HG03139 (cell line): ENCODE measurements at regions not wholly inside any gene's neighbourhood (a gene's known extent, or its start where the extent isn't known, plus 50 kb on each side); places are given as distances from the start of the nearest gene placed in this dataset.
"Not testable (repeated sequence)": the region's sequence is repeated elsewhere in the genome, so short reads cannot be mapped to it uniquely, and the experiment has no call there.

Source experiments
- ATAC-seq: cut with Tn5 transposase; IDR thresholded peaks from one replicate; pipeline ENCODE4 v1.9.1; 2021; ENCODE audit not compliant: unreplicated experiment

DNA sequence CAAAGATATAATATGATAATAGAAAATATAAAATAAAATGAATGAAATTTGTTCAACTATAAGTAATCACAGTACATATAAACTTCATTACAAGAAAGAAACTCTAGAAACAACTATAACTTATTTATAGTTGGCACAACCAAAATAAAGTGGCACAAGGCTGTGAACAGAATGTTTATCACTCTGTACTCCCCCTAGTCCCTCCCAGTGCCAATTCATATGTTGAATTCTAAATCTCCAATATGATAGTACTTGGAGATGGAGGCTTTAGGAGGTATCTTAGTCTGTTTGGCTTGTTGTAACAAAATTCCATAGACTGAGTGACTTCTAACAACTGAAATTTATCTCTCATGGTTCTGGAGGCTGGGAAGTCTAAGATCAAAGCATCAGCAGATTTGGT is 145.0 kb upstream of the TMEM229A start:
- ATAC-seq, result no peak

DNA sequence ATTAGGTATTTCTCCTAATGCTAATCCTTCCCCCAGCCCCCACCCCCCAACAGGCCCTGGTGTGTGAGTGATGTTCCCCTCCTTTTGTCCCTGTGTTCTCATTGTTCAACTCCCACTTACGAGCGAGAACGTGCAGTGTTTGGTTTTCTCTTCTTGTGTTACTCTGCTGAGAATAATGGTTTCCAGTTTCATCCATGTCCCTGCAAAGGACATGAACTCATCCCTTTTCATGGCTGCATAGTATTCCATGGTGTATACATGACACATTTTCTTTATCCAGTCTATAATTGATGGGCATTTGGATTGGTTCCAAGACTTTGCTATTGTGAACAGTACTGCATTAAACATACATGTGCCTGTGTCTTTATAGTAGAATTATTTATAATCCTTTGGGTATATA is 138.9 kb upstream of the TMEM229A start:
- not testable (repeated sequence) for ATAC-seq

DNA sequence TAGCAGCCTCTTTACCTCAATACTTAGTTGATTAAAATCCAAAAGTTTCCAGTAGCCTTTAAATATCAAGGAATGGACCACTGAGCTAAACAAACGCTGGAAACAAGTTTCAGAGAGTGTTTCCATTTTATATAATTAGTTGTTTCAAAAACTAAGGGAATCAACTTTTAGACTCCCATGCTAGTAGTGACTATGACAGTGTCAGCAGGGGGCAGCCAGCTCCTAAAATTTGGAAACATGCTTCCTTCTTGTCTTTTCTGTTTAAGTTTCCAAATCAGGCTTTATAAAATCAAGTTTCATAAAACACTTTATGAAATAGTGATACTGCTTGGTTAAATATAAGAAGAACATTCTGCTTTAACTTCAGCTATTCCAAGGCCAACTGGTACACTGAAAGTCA is 138.2 kb upstream of the TMEM229A start:
- ATAC-seq, result no peak

GRCh38 chr7:124168616-124169015 is 135.7 kb upstream of the TMEM229A start:
- no peak for ATAC-seq

DNA sequence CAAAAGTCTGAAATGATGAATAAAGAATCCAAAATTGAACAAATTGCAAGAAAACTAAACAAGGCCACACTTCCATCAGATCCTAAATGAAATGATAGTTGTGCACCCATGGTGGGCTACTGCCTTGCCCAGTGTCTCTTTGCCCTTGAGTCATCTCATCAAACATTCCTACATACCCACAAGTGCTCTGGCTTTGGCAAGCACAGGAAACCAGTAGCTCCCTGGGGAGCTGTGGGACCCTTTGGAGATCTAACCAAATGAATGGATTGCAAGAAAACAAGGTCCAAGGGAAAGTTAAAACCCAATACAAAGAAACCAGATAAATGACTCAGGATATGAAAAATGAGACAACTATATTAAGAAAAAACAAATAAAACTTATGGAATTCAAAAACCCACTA is 129.8 kb upstream of the TMEM229A start:
- no peak for ATAC-seq

- ATAC-seq, result peak; percentile 64
Observed at GRCh38 chr7:124155432-124156022, 122.7 kb upstream of the TMEM229A start.

- ATAC-seq, result no peak
Observed at GRCh38 chr7:124152859-124153692, 120.2 kb upstream of the TMEM229A start.

GRCh38 chr7:124137664-124138063 is 104.8 kb upstream of the TMEM229A start:
- no peak for ATAC-seq

DNA sequence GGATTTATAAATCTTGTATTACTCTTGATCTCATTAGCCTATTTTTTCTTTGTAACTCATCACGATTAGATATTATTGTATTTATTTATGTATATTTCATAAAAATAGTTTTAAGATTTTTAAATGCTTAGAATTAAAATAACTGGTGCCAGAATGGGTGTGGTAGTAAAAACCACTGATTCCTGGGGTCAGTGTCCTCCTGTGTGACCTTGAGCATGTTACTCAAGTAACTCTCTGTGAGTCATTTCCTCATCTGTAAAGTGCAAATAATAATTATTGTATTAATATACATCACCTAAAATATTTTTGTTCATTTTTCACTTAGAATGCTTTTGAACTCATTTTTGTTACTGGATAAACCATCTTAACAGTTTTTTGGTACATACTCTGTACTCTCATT is 91.3 kb upstream of the TMEM229A start:
- ATAC-seq, result no peak

- ATAC-seq, result no peak
Observed at GRCh38 chr7:124120911-124121310, 88.0 kb upstream of the TMEM229A start.

GRCh38 chr7:124113045-124113444 is 80.2 kb upstream of the TMEM229A start:
- ATAC-seq, result no peak

DNA sequence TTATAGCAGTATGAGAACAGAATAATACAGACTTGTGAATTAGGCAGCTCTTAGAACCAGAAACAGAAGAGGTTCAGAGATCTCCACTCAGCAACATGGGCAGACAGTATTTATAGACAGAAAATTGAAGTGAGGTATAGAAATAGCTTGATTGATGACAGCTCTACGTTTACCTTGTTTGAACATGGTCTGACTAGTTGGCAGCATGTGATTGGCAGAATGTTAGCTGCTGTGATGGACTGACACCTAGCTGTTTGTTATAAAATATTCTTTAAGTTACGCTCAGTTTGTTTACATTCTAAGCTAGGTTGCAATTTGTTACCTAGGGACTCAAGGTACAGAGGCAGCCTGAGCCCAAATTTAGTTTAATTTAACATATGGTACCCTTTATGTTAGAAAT is 73.7 kb upstream of the TMEM229A start:
- ATAC-seq, result no peak

DNA sequence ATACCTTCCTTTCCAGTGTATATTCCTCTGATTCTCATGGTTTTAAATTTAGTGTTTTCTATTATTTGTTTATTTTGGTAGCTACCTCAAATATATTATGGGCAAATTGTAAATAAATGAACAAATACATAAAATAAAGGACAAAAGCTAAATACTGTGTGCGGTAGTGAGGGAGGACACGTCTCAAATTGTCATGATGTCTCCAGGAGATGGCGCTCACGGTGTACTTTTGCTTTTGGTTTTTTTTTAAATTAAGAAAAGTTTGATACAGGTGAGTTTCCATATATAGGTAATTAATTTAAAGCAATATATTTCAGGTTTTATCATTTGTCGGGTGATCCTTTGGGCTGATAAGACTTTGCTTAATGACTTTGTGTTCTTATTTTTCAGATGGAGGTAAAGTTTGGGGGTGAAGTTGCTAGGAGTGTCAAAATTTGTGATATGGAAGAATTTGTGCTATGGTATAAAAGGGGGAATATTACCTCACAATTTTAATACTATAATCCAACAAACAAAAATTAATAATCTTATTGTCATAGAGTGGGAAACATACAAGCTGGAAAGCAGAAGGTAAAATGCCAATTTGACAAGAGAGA is 68.4 kb upstream of the TMEM229A start:
- ATAC-seq, result no peak

- ATAC-seq, result no peak
Observed at GRCh38 chr7:124100190-124100589, 67.3 kb upstream of the TMEM229A start.

- not testable (repeated sequence) for ATAC-seq
Observed at GRCh38 chr7:124099585-124099984, 66.7 kb upstream of the TMEM229A start.

DNA sequence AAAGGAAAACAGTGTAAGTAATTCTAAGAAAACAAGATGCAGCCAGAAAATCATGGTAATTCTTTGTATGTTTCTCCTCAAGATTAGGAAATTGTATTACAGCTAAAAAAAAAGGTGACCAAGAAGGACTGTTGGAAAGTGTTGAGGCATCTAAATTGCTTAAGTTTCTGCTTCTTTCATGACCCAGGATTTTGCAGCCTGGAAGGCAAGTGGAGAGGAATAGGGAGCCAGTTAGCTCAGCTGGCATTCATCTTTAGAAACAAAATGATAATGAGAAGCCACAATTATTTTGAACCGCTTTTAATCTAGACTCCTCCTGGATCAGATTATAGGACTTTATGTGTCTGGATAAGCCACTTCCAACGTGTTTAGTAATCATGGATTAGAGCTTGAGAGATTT is 56.8 kb upstream of the TMEM229A start:
- no peak for ATAC-seq

DNA sequence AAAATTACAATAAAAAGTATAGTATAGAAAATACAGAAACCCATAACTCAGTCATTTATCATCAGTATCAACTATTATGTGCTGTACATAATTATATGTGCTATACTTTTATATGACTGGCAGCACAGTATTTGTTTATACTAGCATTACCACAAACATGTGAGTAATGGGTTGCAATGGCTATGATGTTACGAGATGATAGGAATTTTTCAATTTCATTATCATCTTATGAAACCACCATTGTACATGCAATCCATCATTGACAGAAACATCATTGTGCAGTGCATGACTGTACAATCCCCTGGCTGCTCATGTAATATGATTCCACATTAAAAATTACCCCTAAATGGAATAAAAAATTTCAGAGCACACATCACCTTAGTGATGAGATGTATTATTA is 55.7 kb upstream of the TMEM229A start:
- ATAC-seq, result no peak

GRCh38 chr7:124086843-124087242 is 54.0 kb upstream of the TMEM229A start:
- no peak for ATAC-seq

DNA sequence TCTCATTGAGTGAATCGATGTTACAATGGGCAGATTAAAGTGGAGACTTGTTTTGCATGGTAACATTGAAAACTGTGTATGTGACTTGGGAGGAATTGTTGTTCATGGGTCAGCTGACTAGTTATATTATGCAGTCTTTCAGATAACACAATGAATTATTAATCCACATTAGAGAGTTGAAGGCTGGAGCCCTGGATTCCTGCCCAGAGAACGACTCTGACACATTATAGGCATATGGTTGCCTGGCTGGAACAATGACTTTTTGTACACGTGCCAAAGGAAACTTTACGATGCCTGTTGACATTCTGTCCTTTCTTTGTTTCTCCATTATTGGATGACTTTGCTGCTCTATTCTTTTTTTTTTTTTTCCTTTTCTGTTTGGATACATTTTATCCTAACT is 52.3 kb upstream of the TMEM229A start:
- ATAC-seq, result no peak

- no peak for ATAC-seq
Observed at GRCh38 chr7:124084024-124084423, 51.2 kb upstream of the TMEM229A start.
